Mesenteric fat pad (tissue), 1 donor: ENCODE measurements at regions not wholly inside any gene's neighbourhood (a gene's known extent, or its start where the extent isn't known, plus 50 kb on each side); places are given as distances from the start of the nearest gene placed in this dataset.

Source experiments
- DNase-seq: peaks from one replicate; pipeline ENCODE4 v3.0.0-alpha.2; 2020; ENCODE audit warnings: low spot score
- donor health status: DM: yes; HTN: yes; CAD: no.

DNA sequence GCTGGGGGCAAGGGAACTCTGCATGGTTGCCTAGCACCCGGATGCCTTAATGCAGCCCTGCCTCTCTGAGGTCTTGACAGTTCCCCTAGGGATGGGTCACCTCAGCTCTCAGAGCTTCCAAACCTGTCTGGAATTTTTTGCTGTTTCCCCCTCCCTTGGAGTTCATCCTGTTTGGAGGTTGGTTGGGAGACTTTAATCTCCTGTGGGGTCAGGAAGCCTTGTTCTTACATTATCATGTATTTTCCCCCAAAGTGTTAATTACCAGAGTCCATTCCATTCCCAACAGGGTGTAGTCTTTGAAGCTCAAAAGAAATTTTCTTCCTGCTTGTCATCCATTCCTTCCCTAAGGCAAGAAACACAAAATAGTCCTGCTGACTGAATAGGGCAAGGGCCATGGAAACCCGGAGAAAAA is 150.3 kb upstream of the SPRY4 start:
- DNase-seq = no peak

DNA sequence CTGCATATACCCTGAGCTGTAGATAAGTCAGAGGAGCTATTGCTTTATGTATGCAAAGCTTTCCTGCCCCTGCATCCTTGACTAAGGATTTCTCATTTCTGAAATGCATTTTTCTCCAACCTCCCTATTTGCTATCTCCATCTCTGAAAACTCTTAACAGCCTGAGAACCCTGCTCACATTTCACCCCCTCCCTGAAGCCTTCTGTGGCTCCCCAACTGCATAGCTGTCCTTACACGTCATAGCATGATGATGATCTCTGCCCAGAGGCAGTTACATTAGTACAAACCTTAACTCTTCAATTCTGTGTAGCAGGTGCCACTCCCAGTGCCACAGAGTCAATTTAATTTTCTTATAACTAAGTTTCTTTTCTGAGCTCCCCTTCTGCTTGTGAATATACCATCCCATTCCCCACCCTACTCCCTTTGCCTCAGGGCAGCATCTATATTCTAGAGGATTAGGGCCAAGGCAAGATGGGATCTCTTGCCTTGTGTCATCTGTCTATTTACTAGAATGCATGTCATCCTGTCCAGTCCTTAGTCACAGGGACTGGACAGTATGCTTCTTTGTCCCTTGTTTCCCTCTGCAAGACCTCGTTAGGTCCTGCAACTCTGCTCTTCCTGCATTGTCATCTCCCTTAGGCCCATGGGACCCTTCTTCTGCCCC is 149.7 kb upstream of the SPRY4 start:
- no peak for DNase-seq

DNA sequence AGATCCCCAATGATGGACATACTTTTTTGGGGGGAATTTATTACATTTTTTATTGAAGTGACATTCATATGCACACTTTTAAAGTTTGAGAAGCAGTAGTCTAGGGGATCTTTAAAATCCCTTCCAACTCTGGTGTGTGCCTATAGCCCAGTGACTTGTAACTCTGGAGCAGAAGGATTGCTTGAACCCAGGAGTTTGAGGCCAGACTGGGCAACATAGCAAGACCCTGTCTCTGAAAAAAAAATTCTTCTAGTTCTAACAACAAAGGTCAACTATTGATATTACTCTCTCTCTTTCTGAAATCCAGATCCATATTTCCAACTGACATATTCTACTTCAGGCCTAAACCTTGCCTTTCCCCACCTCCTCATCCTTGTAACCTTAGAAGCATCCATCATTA is 148.2 kb upstream of the SPRY4 start:
- DNase-seq = no peak

DNA sequence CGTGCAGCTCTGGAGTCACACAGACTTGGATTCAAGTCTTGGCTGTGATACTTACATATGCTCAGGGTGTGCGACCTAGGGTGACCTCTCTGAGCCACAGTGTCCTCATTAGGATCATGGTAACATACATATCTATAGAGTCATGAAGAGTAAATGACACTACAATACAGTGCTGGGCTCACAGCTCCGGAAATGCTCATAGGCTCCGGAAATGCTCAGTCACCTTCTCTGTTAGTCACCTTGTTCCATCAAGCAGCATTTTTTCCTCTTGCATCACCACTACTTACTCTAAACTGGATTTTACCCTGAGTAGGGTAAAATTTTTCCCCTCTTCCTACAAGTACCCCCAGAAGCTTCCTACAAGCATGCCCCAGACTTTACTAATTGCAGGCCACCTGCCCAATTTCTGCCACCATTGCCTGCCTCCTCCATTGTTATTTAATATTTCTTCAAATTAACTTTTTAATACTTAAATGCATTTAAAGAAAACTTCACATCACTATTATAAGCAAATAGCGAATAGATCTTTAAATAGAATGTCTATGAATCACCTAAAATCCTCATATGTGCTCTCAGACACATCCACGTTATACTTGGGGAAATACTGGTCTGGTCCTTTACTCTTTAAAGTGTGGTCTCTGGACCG is 147.6 kb upstream of the SPRY4 start:
- DNase-seq = no peak

DNA sequence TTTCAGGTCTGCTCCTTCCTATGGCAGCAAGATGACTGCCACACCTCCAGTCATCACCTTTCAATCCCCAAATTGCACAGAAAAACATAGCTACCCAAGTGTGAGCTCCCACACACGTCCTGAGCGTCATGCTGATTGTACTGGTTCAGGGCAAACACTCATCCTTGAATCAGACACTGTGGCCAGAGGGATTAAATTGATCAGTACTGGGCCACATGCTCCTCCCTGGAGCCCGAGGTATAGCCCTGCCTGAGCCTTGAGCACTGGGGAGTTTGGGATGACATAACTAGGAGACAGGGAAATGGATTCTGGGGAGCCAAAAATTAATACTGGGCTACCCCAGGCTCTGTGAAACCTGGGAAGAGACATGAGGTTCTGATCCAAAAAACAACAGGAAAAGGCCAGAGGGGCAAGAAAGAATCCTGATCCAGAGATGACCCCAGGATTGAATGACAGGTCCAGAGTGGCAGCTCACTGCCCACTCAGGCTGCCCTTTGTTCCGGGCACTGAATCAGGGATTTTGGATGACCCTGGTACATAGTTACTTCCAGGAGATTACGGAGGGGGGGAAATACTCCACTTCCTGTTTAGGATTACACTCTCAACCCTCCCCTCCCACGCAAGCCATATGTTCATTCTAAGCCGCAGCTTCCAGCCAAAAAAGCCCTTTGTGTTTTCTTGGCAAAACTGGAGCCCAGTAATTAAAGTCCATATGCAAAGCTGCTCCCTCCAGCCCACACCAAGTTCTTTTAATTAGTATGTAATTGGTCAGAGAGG is 141.6 kb upstream of the SPRY4 start:
- DNase-seq = no peak

DNA sequence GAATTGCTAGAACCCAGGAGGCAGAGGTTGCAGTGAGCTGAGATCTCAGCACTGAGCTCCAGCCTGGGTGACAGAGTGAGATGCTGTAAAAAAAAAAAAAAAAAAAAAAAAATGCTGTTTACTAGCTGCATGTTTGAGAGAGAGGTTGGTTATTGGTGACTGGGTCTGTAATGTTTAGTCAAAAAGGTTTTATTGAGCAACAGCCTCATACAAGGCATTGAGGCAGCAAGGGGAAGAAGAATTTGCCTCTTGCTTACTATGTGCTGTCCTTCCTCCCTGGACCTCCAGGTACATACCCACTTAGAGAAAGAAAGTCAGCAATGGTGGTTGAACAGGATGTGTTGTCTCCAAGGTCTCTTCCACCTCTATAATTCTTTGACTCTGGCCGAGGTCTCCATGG is 140.7 kb upstream of the SPRY4 start:
- no peak for DNase-seq

DNA sequence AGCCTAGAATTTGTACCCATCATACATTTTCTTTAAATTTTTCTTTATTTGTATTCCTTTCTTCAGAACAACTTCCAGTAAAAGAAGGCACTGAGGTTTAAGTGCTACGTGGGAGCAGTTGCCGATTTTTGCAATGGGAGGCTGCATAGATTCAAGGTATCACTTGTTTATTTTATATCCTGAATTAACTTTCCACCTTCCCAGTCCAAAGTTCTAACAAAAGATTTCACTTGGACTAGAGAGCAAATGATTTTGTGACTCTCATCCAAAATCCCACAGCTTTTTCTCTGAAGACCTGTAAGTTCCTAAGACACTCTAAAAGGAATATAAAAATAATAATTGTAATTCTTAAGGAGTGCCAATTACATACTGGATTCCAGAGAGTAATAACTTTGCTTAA is 139.1 kb upstream of the SPRY4 start:
- no peak for DNase-seq

DNA sequence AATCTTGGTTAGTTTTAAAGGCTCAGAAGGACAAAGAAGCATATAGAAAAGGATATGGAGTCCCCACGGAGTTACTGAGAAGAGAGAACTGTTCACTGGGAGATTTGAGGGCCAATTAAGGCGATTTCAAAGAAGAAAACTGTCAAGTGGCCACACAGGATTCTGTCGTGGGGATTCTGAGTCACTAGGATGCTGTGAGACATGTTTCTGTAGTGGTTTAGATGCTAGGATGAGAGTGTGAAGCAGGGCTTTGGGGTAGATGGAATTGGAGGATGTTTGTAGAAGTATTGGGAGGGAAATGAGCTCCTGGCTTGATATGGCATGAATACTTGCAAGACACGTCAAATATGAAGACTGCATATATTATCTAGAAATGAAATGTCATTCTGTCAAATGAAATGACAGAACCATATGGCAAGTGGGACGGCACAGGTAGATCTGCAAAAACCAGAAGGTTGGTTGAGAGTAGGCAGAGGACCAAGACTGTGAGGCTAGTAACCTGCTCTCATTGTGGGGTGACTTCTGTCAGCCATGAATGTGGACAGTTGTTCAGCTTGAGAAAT is 136.3 kb upstream of the SPRY4 start:
- DNase-seq = no peak

DNA sequence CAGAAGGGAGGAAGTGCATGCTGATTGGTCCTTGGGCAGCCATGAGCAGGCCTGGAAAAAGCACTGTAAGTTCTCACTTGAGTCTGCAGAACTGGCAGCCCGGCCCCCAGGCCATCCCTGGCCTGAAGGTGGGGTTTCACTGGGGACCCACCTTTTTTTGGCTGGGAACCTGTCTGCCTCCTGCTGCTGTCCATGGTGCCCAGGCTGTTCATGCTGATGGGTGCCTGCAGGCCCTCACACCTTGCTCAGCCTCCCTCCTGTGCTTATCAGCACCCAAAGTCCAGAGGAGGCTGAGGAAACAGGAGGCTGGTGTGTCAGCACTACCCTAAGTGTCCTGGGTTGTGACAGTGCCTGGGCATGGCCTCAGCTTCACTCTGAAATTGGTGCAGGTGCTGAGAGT is 134.4 kb upstream of the SPRY4 start:
- DNase-seq = no peak

DNA sequence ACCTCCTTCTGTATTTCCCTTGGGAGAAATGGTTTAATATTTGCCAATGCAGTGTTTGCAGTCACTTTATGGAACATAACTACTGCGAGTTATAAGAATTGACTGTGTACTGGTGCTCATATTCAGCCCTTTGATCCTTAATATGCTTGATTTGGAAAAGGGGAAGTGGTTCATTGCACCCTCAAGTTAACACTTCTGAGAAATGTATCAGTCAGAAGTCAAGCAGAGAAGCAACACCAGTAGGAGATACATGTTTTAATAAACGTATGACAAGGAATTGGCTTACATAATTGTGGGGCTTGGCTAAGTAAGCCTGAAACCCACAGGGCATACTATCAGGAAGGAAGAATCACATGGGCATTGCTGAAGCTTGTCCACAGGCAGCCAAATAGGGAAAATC is 131.0 kb upstream of the SPRY4 start:
- no peak for DNase-seq

DNA sequence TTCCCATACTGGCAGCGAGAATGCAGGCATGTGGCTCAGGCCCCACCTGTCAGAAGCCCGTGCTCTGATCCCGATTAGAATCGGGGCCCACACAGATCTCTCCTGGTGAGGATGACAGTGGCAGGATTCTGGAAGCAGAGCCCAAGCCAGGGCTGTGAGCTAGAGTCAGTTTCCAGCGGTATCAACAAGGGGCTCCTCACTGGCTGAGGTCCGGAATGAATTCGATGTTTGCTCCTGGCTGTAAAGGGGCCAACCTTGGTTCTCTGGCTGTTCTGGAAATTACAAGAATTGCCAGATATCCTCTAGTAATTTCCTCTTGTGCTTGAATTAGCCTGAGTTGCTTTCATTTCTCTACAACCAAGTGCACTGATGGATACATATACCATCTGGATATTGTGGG is 129.1 kb upstream of the SPRY4 start:
- no peak for DNase-seq

DNA sequence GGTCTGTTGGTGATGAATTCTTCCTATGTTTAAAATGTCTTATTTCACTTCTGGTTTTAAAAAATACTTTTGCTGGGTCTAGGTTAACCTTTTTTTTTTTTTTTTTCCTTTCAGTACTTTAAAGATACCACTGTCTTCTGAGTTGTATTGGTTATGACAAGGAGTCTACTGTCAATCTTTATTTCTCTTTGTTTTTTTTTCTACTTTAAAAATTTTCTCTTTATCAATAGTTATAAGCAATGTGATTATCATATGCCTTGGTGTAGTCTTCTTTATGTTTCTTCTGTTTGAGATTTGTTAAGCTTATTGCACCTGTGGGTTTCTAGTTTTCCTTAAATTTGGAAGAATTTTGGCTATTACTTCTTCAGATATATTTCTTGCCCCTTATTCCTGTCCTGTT is 125.6 kb upstream of the SPRY4 start:
- DNase-seq = no peak

DNA sequence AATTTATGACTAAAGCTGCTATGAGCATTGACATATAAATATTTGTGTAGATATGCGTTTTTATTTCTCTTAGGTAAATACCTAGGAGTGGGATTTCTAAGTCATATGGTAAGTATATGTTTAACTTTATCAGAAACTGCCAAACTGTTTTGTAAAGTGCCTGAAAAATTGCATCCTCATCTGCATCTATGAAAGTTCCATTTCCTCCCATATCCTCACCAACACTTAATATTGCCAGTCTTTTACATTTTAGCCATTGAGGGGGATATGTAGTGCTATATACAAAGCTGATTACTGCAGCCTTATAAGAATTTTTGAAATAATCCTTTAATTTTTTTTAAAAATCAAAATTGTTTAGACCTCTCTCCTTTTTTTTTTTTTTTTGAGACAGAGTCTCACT is 123.1 kb upstream of the SPRY4 start:
- no peak for DNase-seq

DNA sequence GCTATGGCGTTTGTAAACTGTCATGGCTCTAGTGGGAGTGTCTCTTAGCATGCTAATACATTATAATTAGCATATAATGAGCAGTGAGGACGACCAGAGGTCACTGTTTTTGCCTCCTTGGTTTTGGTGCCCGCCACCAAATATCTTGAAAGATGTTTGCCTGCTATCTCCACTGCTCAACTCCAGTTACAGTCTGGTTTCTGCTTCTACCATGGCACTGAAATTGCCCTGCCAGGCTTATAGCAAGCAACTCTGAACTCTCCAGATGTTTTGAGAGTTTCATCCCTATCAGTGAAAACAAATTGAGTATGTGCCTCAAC is 122.1 kb upstream of the SPRY4 start:
- no peak for DNase-seq

DNA sequence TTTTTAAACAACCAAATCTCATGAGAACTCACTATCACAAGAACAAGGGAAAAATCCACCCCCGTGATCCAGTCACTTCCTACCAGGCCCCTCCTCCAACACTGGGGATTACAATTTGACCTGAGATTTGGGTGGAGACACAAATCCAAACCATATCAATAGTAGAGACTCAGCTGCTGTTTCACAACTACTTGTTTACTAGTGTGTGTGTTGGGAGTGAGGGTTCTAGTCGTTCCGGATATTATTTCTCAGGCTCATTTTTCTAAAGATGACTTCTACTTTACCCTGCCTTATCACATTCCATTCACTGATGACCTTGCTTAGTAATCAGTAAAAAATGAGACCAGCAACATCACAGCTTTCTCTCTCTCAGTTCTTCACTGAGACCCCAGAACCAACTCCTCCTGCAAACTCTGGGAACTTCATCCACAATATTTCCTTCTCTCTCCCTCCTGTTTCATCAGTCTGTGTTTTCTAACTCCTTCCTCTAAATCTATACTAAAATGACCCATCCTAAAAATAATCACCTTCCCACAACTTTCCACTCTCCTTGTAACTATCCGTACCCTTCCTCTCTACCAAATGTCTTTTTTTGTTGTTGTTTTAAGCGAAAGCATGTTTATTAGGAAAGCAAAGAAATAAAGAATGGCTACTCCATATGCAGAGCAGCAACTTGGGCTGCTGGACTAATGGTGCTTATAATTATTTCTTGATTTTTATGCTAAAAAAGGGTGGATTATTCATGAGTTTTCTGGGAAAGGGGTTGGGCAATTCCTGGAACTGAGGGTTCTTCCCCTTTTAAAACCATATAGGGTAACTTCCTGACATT is 121.5 kb upstream of the SPRY4 start:
- DNase-seq = no peak

DNA sequence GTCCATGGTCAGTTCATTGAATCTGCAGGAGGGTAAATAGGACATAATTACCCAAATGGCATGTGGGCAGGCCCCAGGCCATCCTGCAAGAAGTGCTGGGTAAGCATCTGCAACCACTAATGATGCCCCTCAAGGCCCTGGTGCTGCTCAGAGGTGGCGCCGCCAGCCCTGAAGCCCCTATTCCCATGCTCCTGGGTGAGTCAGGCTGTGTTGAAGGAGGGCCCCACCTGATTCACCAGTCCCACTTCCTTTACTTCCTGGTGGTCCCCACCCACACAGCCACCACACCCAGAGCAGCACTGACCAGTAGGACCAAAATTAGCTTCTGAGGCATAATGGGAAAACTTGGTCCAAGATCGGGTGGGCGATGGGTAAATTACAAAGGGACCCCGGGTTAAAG is 120.4 kb upstream of the SPRY4 start:
- DNase-seq = no peak

DNA sequence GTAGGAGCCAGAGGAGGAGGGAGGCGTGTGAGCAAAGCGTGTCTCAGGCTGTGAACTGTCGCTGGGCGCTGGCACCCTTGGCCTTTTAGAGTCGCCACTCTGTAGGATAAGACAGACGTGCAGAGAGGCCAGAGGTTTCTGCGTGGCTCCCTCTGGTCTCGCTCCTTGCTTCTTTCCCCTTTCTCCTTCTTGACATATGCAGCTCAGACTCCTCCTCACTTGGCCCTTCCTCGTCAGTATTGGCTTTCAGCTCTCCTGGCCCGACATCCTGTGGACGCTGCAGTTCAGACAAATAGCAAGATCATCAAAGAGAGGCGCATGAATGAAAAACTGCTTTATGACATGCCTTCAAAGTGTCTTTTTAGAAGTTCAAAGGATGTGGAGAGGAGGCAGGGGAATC is 116.8 kb upstream of the SPRY4 start:
- DNase-seq = no peak

DNA sequence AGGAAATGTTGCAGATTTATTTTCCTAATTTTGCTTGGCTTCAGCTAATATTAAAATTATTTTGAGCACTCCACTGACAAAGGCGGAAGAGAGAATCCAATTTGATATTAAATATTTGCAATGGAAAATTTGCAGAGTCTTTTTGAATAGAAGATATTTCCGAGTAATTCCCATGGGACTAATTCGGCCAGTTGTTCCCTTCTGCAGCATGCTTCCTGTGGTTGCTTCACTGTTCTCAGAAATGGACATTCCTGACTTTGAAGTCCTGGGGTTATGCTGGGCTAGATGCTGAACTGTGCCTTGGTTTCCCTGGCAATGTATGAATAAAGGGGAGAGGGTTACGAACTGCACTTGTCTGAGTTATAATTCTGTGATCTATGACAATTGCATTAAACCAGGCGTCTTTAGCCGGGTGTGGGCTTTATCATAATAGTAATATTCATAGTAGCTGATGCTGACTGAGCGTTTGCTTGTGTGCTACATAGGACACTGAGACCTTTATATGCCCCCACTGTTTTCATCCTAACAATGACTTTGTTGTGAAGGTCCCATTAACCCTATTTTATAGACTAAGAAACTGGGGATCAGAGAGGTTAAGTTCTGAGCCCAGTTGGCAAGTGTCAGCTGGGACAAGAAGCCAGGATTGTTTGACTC is 114.5 kb upstream of the SPRY4 start:
- no peak for DNase-seq

DNA sequence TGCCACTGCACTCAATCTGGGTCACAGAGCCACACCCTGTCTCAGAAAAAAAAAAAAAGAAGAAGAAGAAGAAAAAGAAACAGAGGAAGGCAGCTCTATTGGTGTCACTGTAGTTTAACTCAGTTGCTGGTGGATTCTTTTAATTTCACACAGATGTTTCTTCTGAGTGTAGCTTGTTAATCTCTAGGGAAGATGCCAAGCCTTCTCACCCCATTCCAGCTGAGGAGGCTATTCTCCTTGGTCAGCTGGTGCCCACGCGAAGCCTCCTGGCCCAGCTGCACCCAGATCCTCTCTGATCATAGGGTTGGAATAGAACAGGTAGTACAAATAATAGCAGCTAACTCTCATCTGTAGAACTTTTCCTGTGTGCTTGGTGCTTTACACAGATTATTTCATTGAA is 113.8 kb upstream of the SPRY4 start:
- no peak for DNase-seq

DNA sequence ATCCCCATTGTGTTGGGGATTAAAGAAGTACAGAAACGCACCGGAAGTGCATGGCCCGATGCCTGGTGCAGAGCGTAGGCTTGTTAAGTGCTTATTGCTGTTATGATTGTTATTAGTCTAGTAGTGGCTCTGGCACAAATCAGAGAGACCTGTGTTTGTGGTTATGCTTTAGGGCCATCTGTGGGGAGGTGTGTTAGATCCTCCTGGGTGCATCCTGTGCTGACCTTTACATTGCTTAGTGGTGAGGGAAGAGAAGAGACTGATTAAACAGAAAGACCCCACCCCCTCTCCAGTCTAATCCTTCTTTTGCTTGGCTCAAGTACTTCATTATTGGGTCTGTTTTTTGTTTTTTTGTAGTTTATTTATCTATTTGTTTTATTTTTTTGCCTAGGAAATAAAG is 112.7 kb upstream of the SPRY4 start:
- no peak for DNase-seq
